Endothelial cell of umbilical vein (primary cell): ENCODE measurements at regions not wholly inside any gene's neighbourhood (a gene's known extent, or its start where the extent isn't known, plus 50 kb on each side); places are given as distances from the start of the nearest gene placed in this dataset.

Source experiments
- BruUV-seq: library from RNA; stranded (reverse); fragments of 400-500 nt; replicated peaks from 2 replicates; lab custom pipeline; 2021; lab: Mats Ljungman, UMichigan
- CTCF ChIA-PET: fragments of 300-600, 350-600 bp; sonication (Branson Sonifier 250); formaldehyde crosslinking; loops from one replicate; lab custom pipeline; 2021; ENCODE audit warnings: antibody characterized with exemption, inconsistent platforms; lab: Charles Lee
- POLR2A ChIA-PET: fragments of 300-600, 350-600 bp; sonication (Branson Sonifier 250); formaldehyde crosslinking; loops from one replicate; lab custom pipeline; 2021; ENCODE audit warnings: antibody characterized with exemption, inconsistent platforms; lab: Charles Lee
- DNase-seq: peaks from one replicate; pipeline ENCODE4 v3.0.0-alpha.2; 2011; ENCODE audit warnings: low read depth, low spot score
- FAIRE-seq: peaks from 2 replicates; lab custom pipeline; 2011; peaks lifted over from hg19 to GRCh38; lab: Jason Lieb, UNC
- H2AFZ ChIP-seq: 2 replicates; pipeline ENCODE4 v1.6.0; 2012; ENCODE audit warnings: low read depth, low read length, control low read depth, inconsistent platforms
- H3K27ac ChIP-seq: 2 replicates; pipeline ENCODE4 v1.5.1; 2011; ENCODE audit warnings: low read depth, mild to moderate bottlenecking, control low read depth, low read length, moderate library complexity; ENCODE audit not compliant: insufficient read depth
- H3K27me3 ChIP-seq, 2 experiments: 2 replicates each; pipeline versions ENCODE4 v1.6.0 to v1.6.1; 2011; ENCODE audit warnings: low read length in 2 of 2, mixed read lengths in 1 of 2; ENCODE audit not compliant: control insufficient read depth in 2 of 2, insufficient read depth in 2 of 2
- H3K36me3 ChIP-seq, 2 experiments: 2 replicates in 1 of 2; 3 replicates in 1 of 2; pipeline ENCODE4 v1.5.1; 2011; ENCODE audit warnings: low read length in 2 of 2, mild to moderate bottlenecking in 1 of 2, moderate library complexity in 1 of 2; ENCODE audit not compliant: control insufficient read depth in 2 of 2, insufficient read depth in 2 of 2; ENCODE audit errors: extremely low read depth in 1 of 2
- H3K4me1 ChIP-seq: 3 replicates; pipeline ENCODE4 v1.5.1; 2011; ENCODE audit warnings: mild to moderate bottlenecking, low read length; ENCODE audit not compliant: control insufficient read depth, insufficient read depth; ENCODE audit errors: extremely low read depth
- H3K4me2 ChIP-seq: 2 replicates; pipeline ENCODE4 v1.6.1; 2011; ENCODE audit warnings: low read length, control low read depth, mixed read lengths; ENCODE audit not compliant: insufficient read depth
- H3K4me3 ChIP-seq, 3 experiments: fragments of 200-600 bp in 1 of 3; sonication (generic), shearing (Covaris generic) in 1 of 3; replicated peaks in 1 of 3; 2 replicates each; pipeline ENCODE4 v1.5.1; 2011 to 2016; ENCODE audit warnings: control low read depth in 3 of 3, low read length in 3 of 3, mild to moderate bottlenecking in 2 of 3, inconsistent platforms in 1 of 3, low read depth in 1 of 3, moderate library complexity in 1 of 3; ENCODE audit not compliant: insufficient read depth in 1 of 3
- H3K79me2 ChIP-seq: 2 replicates; pipeline ENCODE4 v1.6.0; 2012; ENCODE audit warnings: low read length, inconsistent platforms; ENCODE audit not compliant: control insufficient read depth, insufficient read depth
- H3K9ac ChIP-seq: replicated peaks from 2 replicates; pipeline ENCODE3; 2011; ENCODE audit warnings: low read length, control low read depth; ENCODE audit not compliant: insufficient read depth; ENCODE audit errors: extremely low read depth
- H3K9me1 ChIP-seq: replicated peaks from 3 replicates; pipeline ENCODE4 v1.6.0; 2011; ENCODE audit warnings: mild to moderate bottlenecking, low read length; ENCODE audit not compliant: control insufficient read depth, insufficient read depth; ENCODE audit errors: extremely low read depth
- H3K9me3 ChIP-seq: replicated peaks from 2 replicates; pipeline ENCODE4 v1.5.1; 2012; ENCODE audit warnings: low read length, inconsistent platforms; ENCODE audit not compliant: control insufficient read depth, insufficient read depth
- H4K20me1 ChIP-seq: replicated peaks from 2 replicates; pipeline ENCODE3; 2011; ENCODE audit warnings: mild to moderate bottlenecking, low read length; ENCODE audit not compliant: control insufficient read depth, insufficient read depth; ENCODE audit errors: extremely low read depth
- EZH2 ChIP-seq: IDR thresholded peaks from 2 replicates; pipeline ENCODE4 v1.6.1; 2012; ENCODE audit warnings: borderline replicate concordance, low read depth, mild to moderate bottlenecking, moderate library complexity, low read length, inconsistent platforms; ENCODE audit not compliant: severe bottlenecking
- FOS ChIP-seq: IDR thresholded peaks from 2 replicates; pipeline ENCODE4 v1.6.1; 2011; ENCODE audit warnings: mild to moderate bottlenecking, low read length, moderate library complexity, borderline replicate concordance; ENCODE audit not compliant: insufficient read depth
- GATA2 ChIP-seq: IDR thresholded peaks from 2 replicates; pipeline ENCODE4 v1.7.0; 2011; ENCODE audit warnings: low read depth, mild to moderate bottlenecking, moderate library complexity, mixed read lengths, low read length; ENCODE audit not compliant: insufficient read length, insufficient read depth
- JUN ChIP-seq: IDR thresholded peaks from 2 replicates; pipeline ENCODE4 v1.6.1; 2011; ENCODE audit warnings: borderline replicate concordance, low read depth; ENCODE audit not compliant: insufficient read length, insufficient read depth
- MAX ChIP-seq: IDR thresholded peaks from 2 replicates; pipeline ENCODE4 v1.6.1; 2011; ENCODE audit not compliant: insufficient read depth, insufficient read length
- MYC ChIP-seq: IDR thresholded peaks from one replicate; pipeline ENCODE4 v1.6.1; 2011; ENCODE audit warnings: mild to moderate bottlenecking, low read depth, low read length
- POLR2A ChIP-seq: IDR thresholded peaks from 2 replicates; pipeline ENCODE4 v1.6.1; 2012; ENCODE audit warnings: low read depth, mild to moderate bottlenecking, control low read depth, low read length
- POLR2AphosphoS5 ChIP-seq: IDR thresholded peaks from 2 replicates; pipeline ENCODE4 v1.6.1; 2012; ENCODE audit warnings: low read depth, mild to moderate bottlenecking, control low read depth, low read length, moderate library complexity; ENCODE audit not compliant: insufficient read depth
- dilution Hi-C: fragments of 300-500 bp; cut with MboI; formaldehyde crosslinking; loops from one replicate; pipeline ENCODE4 v1.15.0; 2019; ENCODE audit warnings: low sequenced_read_pairs; ENCODE audit not compliant: extremely low pct_ligation_motif_present
- intact Hi-C: fragments of 100-400 bp; cut with micrococcal nuclease; formaldehyde crosslinking; loops from one replicate; pipeline ENCODE4 v1.10.0; 2022
- TF ChIP-seq, protein P1 (sequence below), 2 donors: IDR thresholded peaks; 1 replicate in 1 of 2; 2 replicates in 1 of 2; pipeline ENCODE4 v1.5.1; 2011; ENCODE audit warnings: low read length in 2 of 2, mild to moderate bottlenecking in 2 of 2, moderate library complexity in 2 of 2, control low read depth in 1 of 2, inconsistent platforms in 1 of 2, low read depth in 1 of 2; ENCODE audit not compliant: insufficient read depth in 1 of 2; ENCODE audit errors: extremely low read depth in 1 of 2

GRCh38 chr13:104953588-104953987 lies 1581.9 kb downstream of the EFNB2 start:
- POLR2A ChIA-PET: no interaction called here
- H3K27me3 ChIP-seq: no peaks in the 10 kb centered on the region
- no peaks in the 10 kb centered on the region for H4K20me1 ChIP-seq
- TF ChIP-seq JUN (no peak), POLR2AphosphoS5 (no peak), GATA2 (no peak), EZH2 (no peak), MAX (no peak), MYC (no peak), POLR2A (no peak), FOS (no peak)
- TF ChIP-seq, protein P1, sequence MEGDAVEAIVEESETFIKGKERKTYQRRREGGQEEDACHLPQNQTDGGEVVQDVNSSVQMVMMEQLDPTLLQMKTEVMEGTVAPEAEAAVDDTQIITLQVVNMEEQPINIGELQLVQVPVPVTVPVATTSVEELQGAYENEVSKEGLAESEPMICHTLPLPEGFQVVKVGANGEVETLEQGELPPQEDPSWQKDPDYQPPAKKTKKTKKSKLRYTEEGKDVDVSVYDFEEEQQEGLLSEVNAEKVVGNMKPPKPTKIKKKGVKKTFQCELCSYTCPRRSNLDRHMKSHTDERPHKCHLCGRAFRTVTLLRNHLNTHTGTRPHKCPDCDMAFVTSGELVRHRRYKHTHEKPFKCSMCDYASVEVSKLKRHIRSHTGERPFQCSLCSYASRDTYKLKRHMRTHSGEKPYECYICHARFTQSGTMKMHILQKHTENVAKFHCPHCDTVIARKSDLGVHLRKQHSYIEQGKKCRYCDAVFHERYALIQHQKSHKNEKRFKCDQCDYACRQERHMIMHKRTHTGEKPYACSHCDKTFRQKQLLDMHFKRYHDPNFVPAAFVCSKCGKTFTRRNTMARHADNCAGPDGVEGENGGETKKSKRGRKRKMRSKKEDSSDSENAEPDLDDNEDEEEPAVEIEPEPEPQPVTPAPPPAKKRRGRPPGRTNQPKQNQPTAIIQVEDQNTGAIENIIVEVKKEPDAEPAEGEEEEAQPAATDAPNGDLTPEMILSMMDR (IDR thresholded peaks at IDR 0.05; ENCODE audit: extremely low read depth in 1 of 2, insufficient read depth in 1 of 2, low read depth in 1 of 2, low read length in 2 of 2): no peak
- no peak for FAIRE-seq
- no peak overlapping the region for H3K27ac ChIP-seq
- no peak overlapping the region for H3K4me3 ChIP-seq
- H3K4me1 ChIP-seq: no peaks in the 10 kb centered on the region
- no peak for DNase-seq
- CTCF ChIA-PET: no interaction called here
- dilution Hi-C loops (no loop called here), intact Hi-C loops (no loop called here)
- no peak overlapping the region for H2AFZ ChIP-seq
- no peaks in the 10 kb centered on the region for H3K36me3 ChIP-seq
- H3K4me2 ChIP-seq: no peak overlapping the region
- no peaks in the 10 kb centered on the region for H3K79me2 ChIP-seq
- no TSS peak for BruUV-seq
- H3K9me1 ChIP-seq: no peaks in the 10 kb centered on the region
- H3K9ac ChIP-seq: no peak overlapping the region
- H3K9me3 ChIP-seq: no peaks in the 10 kb centered on the region
